Activated CD4-positive, alpha-beta T cell treated with anti-CD3 and anti-CD28 coated beads, Interleukin-2, amount 50 U/mL, for 48 hours (primary cell): ENCODE measurements at regions not wholly inside any gene's neighbourhood (a gene's known extent, or its start where the extent isn't known, plus 50 kb on each side); places are given as distances from the start of the nearest gene placed in this dataset.

Source experiments
- DNase-seq, 2 experiments: peaks; one replicate each; pipeline ENCODE4 v3.0.0-alpha.2; 2020

DNA sequence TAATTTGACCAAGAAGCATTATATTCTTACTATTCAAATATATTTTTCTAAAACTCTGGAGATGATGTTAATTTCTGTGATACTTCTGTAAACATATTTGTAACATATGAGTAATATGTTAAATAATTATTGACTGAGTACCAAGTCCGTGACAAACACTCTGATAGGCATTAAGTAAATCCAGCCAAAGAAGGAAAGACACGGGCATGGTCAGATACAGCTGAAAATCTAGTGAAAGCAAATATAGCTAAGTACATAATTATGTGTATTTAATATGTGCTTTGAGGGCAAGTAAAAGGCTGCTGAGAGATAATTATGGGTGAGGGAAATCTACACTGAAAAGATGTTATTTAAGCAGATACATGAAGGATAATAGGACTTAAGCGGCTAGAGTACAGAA is 1263.6 kb upstream of the ADGRL3 start:
- DNase-seq = no peak

GRCh38 chr4:59938166-59938565 is 1262.0 kb upstream of the ADGRL3 start:
- DNase-seq = no peak

- no peak for DNase-seq
Observed at GRCh38 chr4:59945277-59945676, 1254.8 kb upstream of the ADGRL3 start.

DNA sequence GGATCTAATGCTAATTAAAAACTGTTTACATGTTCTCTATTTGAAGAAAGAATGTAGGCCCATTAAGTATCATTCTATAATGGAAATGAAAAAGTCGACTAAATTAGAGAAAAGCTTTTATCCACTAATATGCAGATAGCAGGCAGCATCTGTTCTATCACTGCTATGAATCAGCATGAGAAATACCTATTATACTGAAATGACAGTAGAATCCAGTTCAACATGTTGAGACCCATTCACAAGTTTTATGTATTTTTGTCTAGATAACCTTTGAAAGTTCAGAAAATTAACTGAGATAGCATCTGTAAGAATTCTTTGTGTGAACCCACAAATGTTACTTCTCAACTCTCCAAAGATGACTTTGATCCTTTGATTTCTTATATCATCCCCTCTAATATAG is 1254.4 kb upstream of the ADGRL3 start:
- no peak for DNase-seq

DNA sequence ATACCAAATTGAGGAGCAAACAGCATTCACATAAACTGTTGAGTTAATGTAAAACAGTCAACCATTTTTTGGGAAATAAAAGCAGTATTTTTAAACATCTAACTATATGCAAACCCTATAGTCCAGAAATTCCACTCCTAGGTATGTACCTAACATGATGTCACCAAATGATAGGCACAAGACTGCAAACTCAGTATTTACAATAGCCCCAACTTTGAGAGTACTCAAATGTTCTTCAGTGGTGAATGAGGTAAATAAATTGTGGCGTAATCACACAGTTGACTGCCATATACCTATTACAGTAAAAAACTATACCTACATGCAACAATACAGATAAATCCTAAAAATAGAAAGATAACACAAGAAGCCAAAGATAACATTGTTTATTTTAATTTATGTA is 1243.8 kb upstream of the ADGRL3 start:
- no peak for DNase-seq

GRCh38 chr4:59960143-59960542 is 1240.0 kb upstream of the ADGRL3 start:
- DNase-seq = no peak

DNA sequence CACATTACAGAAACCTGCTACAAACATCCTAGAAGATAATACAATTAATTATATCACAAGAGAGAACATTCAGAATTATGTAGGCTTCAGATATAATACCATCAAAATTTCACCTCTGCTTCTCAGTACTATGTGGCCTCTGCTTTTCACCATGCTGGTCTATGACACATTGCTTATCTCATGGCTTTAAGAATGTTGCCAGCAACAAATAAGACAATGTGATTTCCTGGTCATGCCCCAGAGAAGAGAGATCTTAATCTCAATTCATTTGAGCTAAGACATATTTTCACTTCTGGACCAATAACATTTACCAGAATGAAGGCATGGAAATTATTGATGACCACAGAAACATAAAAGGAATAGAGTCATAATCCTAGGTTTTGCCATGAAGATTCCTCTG is 1233.4 kb upstream of the ADGRL3 start:
- DNase-seq = no peak

- no peak for DNase-seq
Observed at GRCh38 chr4:59968796-59969195, 1231.3 kb upstream of the ADGRL3 start.

DNA sequence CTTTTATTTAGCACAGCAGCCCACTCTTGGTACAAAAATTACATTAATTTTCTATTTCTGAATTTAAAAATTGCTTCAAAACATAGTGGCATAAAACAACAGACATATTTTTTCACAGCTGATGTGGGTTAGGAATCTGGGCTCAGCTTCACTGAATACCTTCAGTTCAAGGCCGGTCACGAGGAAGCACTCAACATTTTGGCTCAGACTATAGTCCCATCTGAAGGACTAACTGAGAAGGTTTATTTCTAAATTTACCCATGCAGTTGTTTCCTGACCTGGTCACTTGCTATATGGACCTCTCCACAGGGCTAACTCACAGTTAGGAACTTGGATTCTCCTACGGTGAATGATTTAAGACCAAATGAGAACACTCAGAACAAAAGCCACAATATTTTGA is 1230.2 kb upstream of the ADGRL3 start:
- DNase-seq = no peak

- no peak for DNase-seq
Observed at GRCh38 chr4:59971952-59972351, 1228.2 kb upstream of the ADGRL3 start.

DNA sequence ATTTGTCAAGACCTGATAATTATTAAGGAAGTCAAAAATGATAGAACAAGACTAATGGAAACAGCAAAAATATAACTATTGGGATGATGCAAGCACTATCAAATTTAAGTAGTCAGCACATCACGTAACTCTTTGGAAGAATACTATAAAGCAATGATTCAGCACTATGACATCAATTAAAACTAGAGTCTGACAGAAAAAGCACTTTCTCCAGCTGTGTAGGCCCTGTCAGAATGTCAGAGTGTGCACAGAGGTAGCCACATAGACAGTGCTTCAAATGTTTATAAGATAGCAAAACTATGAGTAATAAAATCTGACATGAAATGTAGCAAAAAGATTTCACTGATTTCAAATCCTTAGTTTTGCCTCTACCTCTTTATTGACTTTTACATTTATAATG is 1226.6 kb upstream of the ADGRL3 start:
- no peak for DNase-seq

GRCh38 chr4:59979061-59979460 is 1221.1 kb upstream of the ADGRL3 start:
- no peak for DNase-seq

DNA sequence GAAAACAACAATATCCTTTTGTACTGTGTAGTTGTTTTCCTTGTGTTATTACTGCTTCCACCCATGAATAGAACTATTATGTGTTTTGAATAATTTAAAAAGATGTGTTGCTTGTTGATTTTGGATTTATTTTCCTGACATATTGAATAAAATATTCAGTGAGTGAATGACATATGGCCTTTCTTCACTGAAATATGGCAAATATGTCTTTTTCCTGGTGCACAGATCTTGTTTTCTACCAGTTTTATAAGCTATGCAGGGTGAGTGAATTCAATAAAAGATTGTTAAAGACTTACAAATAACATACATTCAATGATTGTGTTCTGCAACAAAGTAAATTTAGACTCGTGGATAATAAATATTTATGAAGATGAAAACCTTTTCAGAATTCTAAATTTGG is 1216.3 kb upstream of the ADGRL3 start:
- DNase-seq = no peak

- DNase-seq = no peak
Observed at GRCh38 chr4:59987289-59987688, 1212.8 kb upstream of the ADGRL3 start.

- DNase-seq = no peak
Observed at GRCh38 chr4:59994118-59994517, 1206.0 kb upstream of the ADGRL3 start.

DNA sequence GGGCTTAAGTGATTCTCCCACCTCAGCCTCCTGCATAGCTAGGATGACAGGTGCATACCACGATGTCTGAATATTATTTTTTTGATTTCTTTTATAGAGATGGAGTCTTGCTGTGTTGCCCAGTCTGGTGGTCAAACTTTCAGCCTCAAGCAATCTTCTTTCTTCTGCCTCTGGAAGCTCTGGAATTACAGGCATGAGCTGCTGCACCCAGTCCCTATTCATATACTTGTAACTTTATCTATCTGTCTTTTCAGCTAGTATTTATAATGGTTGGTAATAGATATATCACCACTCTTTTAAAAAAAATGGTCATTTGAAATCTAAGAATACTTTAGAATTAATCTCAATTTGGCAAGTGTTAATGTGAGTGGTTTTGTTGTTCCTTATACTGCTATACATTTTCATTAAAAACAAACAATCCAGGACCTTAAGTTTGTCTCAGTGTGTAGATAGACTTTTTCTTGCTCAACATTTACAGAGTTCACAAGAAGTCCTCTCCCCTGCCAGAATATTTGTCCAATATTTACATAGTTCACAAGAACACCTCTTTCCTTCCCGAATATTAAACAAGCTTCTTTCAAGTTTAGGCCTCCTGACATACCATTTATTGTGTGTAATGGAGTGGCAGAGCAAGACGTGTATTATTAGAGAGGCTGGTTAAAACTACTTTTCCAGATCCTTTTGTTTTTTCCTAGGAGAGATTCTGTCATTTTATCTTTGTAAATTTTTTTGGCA is 1197.4 kb upstream of the ADGRL3 start:
- no peak for DNase-seq

- DNase-seq = no peak
Observed at GRCh38 chr4:60013464-60014184, 1186.5 kb upstream of the ADGRL3 start.

DNA sequence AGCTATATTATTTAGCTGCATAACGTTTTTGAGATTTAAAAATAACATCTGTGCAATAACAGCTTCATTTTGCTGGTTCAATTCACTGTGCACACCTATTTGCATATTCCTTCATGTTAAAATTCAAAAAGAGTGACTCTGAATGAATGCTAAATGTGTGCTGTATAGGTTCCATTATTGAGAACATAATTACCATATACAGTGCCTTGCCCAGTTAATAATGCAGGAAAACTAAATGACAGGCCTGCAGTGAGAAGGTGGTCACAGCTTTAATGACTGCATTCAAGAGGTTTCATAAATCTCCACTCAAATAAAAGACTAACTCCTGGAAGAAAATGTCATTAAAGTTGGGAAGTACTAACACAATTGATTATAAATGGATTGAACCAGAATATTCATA is 1183.2 kb upstream of the ADGRL3 start:
- no peak for DNase-seq

- DNase-seq = no peak
Observed at GRCh38 chr4:60019180-60019579, 1180.9 kb upstream of the ADGRL3 start.

DNA sequence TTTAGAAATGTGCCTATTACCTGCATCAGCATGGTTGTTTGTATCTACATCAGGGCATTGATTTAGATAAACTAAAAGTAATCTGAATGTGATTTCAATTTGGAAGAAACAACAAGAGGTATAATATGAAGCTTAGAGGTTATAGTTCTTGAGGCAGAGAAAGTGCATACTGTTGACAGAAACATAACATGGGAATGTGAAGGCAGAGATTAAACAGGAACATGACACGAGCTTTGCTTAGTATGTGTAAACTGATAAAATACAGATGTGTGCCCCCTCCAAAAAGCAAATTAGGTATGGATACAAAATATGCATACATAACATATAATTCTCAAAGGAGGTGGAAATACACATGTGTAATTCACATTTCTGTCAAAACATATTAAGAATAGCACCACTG is 1180.2 kb upstream of the ADGRL3 start:
- DNase-seq = no peak

DNA sequence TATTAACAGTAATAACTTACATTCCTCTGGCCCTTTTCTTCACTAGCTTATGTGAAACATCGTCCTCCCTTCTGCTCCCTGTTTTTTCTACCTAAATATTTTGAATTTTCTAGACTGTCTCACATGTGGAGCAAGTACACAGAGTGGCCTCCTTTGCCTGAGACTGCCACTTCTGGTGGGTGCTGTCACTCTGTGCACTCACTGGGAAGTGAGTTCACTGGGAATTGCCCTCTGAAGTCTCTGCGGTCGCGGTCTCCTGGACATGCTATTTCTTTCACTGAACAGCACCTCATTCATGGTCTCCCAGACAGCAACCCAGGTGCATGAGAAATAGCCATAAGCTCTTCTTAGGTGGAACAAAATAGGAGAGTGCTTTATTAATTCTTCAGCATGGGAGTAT is 1179.7 kb upstream of the ADGRL3 start:
- DNase-seq = no peak

DNA sequence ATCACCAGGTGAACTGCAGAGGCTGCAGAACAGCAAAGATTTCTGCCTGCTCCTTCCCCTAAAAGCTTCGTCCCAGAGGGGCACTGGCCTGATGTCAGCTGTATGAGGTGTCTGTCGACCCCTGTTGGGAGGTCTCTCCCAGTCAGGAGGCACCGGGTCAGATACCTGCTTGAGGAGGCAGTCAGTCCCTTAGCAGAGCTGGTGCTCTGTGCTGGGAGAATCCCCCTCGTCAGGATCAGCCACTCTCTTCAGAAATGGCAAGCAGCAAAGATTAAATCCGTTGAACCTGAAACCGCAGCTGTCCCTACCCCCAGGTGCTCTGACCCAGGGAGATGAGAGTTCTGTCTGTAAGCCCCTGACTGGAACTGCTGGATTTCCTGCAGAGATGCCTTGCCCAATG is 1166.3 kb upstream of the ADGRL3 start:
- no peak for DNase-seq

DNA sequence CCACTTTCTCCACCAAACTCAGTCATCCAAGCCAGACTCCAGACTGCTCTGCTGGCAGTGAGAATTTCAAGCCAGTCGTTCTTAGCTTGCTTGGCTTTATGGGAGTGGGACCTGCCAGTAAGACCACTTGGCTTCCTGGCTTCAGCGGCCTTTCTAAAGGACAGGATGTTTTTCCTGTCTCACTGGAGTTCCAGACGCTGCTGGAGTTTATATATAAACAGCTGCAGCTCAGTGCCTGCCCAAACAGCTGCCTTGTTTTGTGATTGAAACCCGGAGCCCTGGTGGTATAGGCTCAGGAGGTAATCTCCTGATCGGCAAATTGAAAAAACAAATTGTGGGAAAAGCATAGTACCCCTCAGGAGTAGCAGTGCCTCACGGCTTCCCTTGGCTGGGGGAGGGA is 1165.8 kb upstream of the ADGRL3 start:
- no peak for DNase-seq

- DNase-seq = no peak
Observed at GRCh38 chr4:60039908-60040307, 1160.2 kb upstream of the ADGRL3 start.

- DNase-seq = no peak
Observed at GRCh38 chr4:60042231-60042652, 1157.9 kb upstream of the ADGRL3 start.
